Ovary (tissue), 3 donors: ENCODE measurements at regions not wholly inside any gene's neighbourhood (a gene's known extent, or its start where the extent isn't known, plus 50 kb on each side); places are given as distances from the start of the nearest gene placed in this dataset.

Experiments used
- CTCF ChIP-seq, 3 donors: fragments of 450-650 bp in 2 of 3; fragments of 200-600 bp in 1 of 3; IDR thresholded peaks; one replicate each; pipeline versions ENCODE4 v1.5.1 to v1.8.0; 2016 to 2022; ENCODE audit warnings: antibody characterized with exemption in 3 of 3, mild to moderate bottlenecking in 1 of 3
- POLR2A ChIP-seq: fragments of 450-650 bp; IDR thresholded peaks from one replicate; pipeline ENCODE4 v1.6.1; 2017; ENCODE audit warnings: antibody characterized with exemption, mild to moderate bottlenecking, moderate library complexity
- donor health status: DM: no; HTN: no; CAD: no.

- no peak for TF ChIP-seq CTCF (IDR thresholded peaks at IDR 0.05)
- TF ChIP-seq POLR2A, result no peak
Observed at GRCh38 chr1:222123111-222123510, 381.2 kb upstream of the DUSP10 start.
